HG02642 (cell line): ENCODE measurements at regions not wholly inside any gene's neighbourhood (a gene's known extent, or its start where the extent isn't known, plus 50 kb on each side); places are given as distances from the start of the nearest gene placed in this dataset.
"Not testable (repeated sequence)": the region's sequence is repeated elsewhere in the genome, so short reads cannot be mapped to it uniquely, and the experiment has no call there.

Source experiments
- ATAC-seq: cut with Tn5 transposase; IDR thresholded peaks from one replicate; pipeline ENCODE4 v1.9.1; 2021; ENCODE audit warnings: mild to moderate bottlenecking; ENCODE audit not compliant: unreplicated experiment, poor library complexity

DNA sequence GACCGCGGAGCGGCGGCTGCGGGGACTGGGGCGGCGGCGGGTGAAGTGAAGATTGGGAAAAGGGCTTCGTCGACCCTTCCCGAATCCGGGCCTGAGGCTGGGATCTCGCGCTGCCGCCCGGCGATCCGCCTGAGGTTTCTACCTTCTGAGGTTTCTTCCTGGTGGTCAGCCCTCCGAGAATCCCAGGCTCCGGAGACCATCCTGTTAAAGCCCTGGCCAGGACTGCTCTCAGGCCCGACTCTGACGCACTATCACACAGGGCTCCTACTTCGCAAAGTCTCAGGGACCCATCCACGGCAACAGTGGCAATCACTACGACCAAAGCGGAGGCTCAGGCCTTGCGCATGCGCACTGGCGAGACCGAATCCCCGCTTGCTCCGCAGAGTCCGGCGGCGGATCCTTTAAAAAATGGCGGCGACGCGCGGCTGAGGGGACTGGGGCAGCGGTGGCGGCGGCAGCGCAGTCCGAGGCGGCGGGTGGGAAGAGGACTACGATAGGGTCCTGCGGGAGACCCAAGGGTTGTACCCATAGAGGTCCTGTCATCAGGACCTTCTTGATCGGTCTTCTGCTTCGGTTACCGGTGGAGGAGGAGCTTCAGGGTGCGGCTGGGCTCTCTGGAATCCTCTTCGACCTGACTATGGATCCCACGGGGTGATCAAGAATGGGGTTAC lies 157.2 kb upstream of the ZNF337 start:
- ATAC-seq, result peak; percentile 84

DNA sequence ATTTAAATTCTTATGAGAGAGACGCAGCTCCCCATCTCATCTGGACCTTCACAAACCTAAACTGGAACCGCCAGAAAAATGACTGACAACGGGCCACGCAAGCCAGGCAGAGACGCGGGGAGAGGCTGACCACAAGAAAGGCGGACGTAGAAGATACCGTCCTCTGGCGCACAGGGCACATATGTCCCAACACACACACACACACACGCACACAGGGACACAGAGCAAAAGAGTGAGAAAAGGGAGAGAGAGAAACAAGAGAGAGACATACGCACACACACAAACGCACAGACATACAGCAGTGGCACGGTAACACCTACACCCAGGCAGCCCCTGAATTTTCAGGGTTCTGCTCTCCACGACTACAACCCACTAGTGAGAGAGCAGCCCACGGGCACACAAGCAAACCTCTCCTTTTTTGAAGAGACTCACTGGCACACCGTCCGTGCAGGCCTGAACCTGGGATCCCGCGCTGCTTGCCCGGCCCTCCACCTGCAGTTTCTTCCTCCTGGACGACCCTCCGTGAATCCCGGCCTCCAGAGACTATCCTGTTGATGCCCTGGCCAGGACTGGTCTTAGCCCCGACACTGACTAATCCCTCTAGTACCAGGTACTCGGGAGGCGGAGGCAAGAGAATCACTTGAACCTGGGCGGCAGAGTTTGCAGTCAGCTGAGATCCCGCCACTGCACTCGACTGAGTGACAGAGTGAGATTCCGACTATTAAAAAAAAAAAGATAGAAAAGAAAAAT lies 156.5 kb upstream of the ZNF337 start:
- ATAC-seq, result not testable (repeated sequence)

DNA sequence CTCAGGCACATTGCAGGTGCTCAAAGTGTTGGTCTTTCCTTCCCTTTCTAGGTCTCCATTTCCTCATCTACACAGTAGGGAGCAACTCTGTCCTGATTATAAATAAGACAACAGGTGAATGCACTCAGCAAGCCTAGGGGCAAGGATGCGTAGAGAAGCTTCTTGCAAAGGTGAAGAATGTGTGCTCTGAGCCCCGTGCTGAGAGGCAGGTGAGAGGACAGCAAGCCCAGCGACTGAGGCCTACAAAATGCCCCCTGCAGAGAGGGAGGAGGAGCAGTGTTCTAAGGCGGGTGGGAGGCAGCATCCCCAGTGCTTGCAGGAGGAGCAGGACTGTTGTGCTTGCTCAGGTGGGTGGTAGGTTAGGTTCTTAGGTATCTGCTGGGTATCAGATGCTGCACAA lies 153.5 kb upstream of the ZNF337 start:
- ATAC-seq, result not testable (repeated sequence)

DNA sequence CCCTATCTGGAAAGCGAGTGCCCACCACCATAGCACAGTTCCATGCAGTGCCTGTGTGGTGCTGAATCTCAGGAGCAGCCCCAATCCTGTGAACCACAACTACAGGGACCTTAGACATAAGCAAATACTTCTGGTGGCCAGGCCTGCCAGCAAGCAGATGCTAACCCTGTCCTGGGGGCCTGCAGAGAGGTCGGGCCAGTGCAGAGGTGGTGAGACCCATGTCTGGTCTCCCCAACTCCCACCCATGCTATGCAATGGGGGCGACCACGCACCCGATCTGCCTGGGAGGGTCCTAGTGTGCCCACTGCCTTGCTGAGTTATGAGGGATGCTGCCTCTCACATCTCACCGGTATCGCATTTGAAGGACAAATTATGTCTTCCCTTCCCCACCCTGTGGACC lies 151.6 kb upstream of the ZNF337 start:
- ATAC-seq, result no peak

DNA sequence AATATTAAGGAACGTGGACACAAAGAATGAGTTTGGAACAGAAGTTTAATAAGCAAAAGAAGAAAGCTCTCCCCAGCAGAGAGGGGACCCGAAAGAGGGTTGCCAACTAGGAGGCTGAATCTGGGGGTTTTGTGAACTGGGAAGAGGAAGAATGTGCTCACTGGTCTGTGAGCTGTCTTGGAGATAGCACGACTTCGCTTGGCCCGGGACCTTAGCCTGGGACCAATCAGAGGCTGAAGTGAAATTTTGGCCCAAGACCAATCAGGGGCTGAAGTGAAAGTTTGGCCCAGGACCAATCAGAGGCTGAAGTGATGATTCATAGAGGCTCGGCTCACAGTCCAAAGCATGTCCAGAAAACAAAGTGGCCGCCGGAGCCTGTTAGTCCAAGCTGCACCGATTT lies 148.0 kb upstream of the ZNF337 start:
- not testable (repeated sequence) for ATAC-seq

DNA sequence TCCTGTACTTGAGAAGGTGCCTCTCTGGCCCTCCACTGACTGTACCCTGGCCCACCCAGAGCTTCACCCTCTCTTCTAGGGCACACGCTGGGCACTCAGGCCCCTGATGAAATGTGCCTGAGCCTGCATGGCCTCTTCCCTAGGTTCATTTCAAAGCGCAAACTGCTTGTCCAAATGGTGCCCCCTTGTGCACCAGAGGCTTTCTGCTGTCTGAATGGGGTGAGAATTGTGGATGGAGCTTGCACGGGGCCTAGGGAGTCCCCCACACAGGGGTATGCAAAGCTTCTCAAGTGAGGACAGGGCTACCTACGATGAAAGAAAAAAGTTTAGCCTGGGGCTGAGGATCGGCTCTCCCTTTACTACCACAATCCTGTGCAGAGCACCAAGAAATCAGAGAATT lies 116.9 kb upstream of the ZNF337 start:
- ATAC-seq, result not testable (repeated sequence)

DNA sequence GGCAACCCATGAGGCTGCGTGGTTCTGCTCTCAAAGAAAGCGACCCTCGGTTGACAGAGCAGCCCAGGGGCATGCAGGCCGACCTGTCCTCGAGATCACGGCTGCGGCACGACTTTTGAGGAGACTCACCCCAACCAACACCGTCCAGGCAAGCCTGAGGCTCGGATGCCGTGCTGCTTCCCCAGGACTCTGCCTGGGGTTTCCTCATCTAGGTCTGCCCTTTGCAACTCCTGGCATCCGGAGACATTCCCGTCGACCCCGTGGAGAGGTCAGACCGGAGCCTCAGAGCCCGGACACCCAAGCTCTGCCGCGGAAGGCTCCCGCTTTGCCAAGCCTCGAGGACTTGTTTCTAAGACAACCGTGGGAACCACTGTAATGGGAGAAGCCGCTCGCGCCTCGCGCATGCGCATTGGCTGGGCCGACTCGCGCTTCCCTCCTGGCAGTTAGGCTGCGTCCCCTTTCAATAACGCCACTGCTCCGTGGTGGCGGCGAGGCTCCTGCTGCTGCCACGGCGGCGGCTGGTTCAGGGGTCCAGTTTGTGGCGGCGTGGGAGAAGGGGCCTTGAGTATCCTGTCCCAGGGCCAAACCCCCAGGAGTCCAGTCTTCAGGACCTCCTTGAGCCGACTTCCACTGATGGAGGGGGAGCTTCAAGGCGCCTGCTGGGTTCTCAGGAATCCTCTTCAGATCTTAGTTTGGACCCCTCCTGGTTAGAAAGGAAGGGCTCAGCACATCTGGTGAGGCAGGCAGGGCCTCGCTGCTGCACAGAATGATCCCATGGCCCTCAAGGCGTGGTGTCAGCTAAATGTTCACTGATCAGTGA lies 101.7 kb upstream of the ZNF337 start:
- not testable (repeated sequence) for ATAC-seq

DNA sequence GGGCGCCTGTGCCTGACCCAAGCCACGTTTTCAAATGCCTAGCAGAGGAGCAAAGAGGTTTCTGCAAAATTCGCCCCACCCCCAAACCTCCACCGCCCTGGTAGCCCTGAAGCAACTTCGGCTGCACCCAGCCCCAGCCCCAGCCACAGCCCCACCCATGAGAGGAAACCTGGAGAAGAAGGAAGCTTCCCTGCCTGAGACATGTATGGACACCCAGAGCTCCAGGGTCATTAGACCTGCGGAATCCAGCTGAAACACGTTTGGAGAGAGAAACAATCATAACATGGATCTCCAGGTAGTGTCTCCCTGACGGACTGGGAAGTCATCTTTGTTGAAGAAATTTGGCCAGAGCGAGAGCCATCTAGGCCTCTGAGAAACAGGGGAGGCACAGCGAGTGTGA lies 100.4 kb upstream of the ZNF337 start:
- ATAC-seq, result not testable (repeated sequence)

DNA sequence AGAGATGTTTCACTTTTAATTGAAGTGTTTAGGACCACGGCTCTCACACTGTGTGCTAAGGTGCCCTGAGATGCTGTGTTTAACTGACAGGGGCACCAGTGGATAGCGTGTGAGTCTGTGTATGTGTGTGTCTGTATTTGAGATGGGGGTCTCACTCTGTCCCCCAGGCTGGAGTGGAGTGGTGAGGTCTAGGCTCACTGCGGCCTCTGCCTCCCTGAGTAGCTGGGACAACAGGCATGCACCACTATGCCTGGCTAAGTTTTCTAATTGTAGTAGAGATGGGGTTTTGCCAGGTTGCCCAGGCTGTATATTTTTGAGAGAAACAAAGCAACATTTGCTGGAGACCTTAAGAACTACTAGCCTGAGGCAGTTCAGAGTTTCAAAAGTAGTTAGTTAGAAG lies 80.6 kb upstream of the ZNF337 start:
- ATAC-seq, result not testable (repeated sequence)

DNA sequence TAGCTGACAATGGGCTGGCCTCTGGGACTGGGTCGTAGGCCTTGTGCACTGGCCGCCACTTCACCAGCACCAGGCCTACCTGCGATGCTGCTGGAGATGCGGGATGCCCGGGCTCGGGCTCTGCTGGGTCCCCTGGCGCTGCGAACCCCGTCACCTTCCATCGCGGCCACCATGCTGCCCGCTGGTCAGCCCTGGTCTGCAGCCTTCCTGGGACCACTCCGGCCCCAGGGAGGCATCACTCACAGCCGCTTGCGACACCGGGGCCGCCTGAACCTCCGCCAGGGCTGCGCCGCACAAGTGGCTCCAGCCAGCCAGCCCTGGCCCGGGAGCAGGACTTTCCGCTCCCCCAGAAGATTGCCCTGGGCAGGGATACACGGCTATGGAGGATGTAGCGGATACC lies 78.1 kb upstream of the ZNF337 start:
- ATAC-seq, result not testable (repeated sequence)

DNA sequence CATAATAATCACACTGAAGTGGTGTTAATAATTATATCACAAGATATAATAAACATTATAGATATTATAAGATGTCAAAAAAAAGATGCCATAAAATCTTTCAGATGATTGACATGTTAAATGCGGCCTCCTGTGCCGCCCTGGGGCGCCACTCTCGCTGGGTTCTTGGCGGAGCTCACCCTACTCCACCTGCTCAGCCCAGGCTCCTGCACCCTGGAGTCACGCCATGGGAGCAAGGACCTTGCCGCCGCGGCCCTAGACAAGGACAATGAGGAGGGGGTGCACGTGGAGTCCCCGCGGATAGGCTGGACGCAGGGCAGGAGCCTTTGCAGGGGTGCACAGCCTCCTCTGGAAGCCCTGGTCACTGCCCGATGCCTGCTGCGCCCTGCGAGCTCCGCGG lies 77.5 kb upstream of the ZNF337 start:
- ATAC-seq, result not testable (repeated sequence)

DNA sequence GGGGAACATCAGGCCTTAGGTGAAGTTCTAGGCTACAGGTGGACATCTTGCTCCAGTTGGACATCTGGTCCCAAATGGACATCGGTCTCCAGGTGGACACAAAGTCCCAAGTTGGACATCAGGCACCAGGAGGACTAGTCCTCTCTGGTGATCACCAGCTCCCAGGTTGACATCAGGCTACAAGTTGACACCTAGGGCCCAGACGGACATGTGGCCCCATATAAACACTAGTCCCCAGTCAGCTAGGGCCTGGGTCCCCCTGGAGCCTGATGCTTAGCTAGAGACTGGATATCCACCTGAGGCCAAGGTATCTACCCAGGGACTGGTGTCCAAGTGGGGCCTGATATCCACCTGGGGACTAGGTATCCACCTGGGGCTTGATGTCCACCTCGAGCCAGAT lies 75.8 kb upstream of the ZNF337 start:
- not testable (repeated sequence) for ATAC-seq

DNA sequence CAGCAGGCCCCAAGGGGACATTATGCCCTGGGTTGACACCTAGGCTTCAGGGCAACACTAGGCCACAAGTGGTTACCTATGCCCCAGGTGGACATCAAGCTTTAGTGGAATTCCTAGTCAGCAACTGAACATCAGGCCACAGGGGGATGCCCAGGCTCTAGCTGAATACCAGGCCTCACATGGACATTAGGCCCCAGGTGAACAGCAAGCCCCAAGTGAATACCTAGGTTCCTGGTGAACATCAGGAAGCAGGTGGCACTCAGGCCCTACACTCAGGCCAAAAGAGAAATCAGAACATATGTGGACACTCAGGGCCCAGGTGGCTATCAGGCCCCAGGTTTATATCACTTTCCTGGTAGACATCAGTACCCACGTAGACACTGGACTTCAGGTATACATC lies 75.2 kb upstream of the ZNF337 start:
- not testable (repeated sequence) for ATAC-seq

DNA sequence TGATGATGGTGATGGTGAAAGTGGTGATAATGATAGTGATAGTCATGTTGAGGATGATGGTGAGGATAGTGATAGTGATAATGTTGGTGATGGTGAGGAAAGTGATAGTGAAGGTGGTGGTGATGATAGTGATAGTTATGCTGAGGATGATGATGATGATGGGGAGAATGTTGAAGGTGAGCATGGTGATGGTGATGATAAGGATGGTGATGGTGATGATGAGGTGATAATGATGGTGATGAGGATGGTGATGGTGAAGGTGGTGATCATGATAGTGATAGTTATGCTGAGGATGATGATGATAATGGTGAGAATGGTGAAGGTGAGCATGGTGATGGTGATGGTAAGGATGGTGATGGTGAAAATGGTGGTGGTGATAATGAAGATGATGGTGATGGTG lies 64.9 kb upstream of the ZNF337 start:
- no peak for ATAC-seq

DNA sequence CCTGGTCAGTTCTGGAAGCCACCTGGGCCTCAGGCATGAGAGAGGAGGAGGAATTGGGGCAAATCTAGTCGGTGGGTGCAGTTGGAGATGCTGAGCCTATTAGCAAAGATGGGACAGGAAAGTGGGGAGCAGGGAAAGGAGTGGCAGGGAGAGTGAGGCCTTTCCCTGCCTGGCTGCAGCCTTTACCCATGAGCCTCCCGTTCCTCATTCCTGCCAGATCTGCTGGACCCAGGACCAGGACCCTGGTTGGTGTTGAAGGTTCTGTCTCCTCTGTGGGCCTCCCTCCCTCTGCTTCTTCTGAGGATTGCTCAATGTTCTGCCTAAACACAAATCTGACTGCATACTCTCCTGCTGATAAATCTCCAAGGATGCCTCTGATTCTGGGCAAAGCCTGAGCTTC lies 64.4 kb upstream of the ZNF337 start:
- not testable (repeated sequence) for ATAC-seq

DNA sequence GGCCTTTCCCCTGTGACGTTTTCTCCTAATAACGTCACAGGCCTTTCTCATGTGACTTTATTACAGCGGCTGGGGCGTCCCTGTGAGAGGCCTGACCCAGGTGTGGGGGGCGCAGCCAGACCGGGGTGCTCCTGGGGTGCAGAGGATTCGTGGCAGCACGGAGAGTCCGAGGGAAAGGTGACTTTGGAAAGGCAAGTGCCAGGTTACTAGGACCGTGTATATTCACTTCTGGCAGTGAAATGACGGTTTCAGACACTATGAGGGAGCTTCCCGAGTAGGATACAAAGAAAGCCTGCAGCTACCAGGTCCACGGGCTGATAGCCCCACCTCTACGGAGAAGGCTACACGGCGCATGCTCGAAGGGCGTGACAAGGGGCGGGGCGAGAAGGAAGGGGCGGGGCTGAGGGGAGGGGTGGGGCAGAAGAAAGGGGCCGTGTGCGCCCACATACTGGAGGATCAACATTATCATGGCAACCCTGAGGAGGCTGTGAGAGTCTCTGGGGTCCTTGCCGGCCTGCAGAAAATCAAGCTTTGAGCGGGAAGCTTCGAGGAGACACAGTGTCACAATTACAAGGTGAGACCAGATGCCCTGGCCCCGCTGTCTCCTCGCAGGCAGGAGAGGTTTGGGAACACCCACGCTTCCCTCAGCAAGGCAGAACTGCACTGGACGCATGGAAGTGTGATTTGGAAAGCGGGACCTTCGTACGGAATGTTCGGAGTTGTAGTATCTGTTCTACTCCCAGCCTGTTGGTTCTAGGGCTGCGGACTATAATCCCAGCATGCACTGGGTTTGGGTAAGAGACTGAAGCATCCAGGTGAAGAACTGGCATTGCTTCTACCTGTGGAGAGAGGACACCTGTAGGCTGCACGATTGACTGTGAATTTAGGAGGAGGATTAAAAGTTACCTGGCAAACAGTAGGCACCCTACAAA lies 54.4 kb upstream of the ZNF337 start:
- peak; percentile 93 for ATAC-seq

DNA sequence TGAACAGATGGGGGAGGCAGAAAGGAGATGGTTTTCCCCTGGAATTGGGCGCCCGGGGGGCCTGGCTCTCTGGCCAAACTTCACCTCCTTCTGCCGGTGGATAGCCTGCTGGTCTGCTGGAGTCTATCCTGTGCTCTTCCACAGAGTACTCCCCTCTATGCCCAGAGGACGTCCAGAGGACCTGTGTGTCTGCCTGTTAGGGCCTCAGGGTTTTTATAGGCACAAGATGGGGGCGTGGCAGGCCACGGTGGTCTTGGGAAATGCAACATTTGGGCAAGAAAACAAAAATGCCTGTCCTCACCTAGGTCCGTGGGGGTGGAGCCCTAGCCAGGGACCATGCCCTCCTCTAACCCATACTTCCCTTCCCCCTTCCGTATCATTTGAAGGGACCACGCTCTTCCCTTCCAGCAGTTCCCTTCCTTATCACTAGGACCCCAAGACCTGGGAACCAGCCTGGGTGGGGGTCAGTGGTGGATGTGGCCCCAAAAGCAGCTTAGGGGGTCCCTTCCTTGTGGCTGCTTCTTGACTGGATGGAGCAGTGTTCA lies 53.6 kb upstream of the ZNF337 start:
- ATAC-seq, result peak; percentile 9

DNA sequence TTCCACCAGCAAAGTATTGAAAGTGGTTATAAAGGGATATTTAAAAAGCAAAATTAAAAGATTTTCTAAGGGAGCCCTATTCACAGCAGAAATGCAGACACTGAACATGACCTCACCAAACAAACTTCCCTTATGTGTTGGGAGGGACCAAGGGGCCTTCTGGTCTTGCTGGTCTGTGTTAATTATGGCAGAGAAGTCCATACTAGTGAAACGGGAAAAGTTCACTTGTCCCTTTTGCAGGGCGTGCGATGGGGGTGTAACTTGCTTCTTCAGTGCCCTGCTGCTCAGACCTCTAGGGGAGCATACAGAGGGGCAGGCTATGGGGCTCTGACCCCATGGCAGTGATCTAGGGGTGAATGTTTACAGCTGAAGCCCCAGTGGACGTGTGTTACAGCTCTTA lies 53.0 kb upstream of the ZNF337 start:
- ATAC-seq, result no peak
